IMR-90 (cell line): ENCODE measurements at regions not wholly inside any gene's neighbourhood (a gene's known extent, or its start where the extent isn't known, plus 50 kb on each side); places are given as distances from the start of the nearest gene placed in this dataset.

Experiments
- BHLHE40 ChIP-seq: fragments of 150-350 bp; IDR thresholded peaks from 2 replicates; pipeline ENCODE4 v1.6.1; 2016; ENCODE audit warnings: mild to moderate bottlenecking, low read depth, low read length
- CEBPB ChIP-seq: IDR thresholded peaks from 2 replicates; pipeline ENCODE4 v1.6.1; 2012; ENCODE audit warnings: low read depth, low read length, improper control_type of control experiment
- CHD1 ChIP-seq: IDR thresholded peaks from 2 replicates; pipeline ENCODE4 v1.6.1; 2012; ENCODE audit warnings: low read depth, low read length, improper control_type of control experiment
- MAFK ChIP-seq: IDR thresholded peaks from 2 replicates; pipeline ENCODE4 v1.6.1; 2012; ENCODE audit warnings: low read depth, low read length, improper control_type of control experiment
- MAZ ChIP-seq: IDR thresholded peaks from 2 replicates; pipeline ENCODE4 v1.6.1; 2012; ENCODE audit warnings: low read depth, mild to moderate bottlenecking, low read length, improper control_type of control experiment, moderate library complexity, borderline replicate concordance
- MXI1 ChIP-seq: IDR thresholded peaks from 2 replicates; pipeline ENCODE4 v1.6.1; 2012; ENCODE audit warnings: low read depth, mild to moderate bottlenecking, low read length, moderate library complexity, borderline replicate concordance
- NFE2L2 ChIP-seq: fragments of 150-350 bp; IDR thresholded peaks from 2 replicates; pipeline ENCODE4 v1.6.1; 2016; ENCODE audit warnings: low read depth, mild to moderate bottlenecking, low read length
- POLR2A ChIP-seq: IDR thresholded peaks from 2 replicates; pipeline ENCODE4 v1.6.1; 2012; ENCODE audit warnings: mild to moderate bottlenecking, low read depth, low read length
- RAD21 ChIP-seq: IDR thresholded peaks from 2 replicates; pipeline ENCODE4 v1.6.1; 2012; ENCODE audit warnings: low read length, improper control_type of control experiment
- RCOR1 ChIP-seq: IDR thresholded peaks from 2 replicates; pipeline ENCODE4 v1.6.1; 2012; ENCODE audit warnings: mild to moderate bottlenecking, low read length, improper control_type of control experiment; ENCODE audit not compliant: insufficient replicate concordance
- RFX5 ChIP-seq: IDR thresholded peaks from 2 replicates; pipeline ENCODE4 v1.8.0; 2012; ENCODE audit warnings: low read depth, mild to moderate bottlenecking, low read length, moderate library complexity
- SMC3 ChIP-seq: fragments of 150-350 bp; IDR thresholded peaks from 2 replicates; pipeline ENCODE4 v1.6.1; 2016; ENCODE audit warnings: low read depth, mild to moderate bottlenecking, antibody characterized with exemption, low read length, moderate library complexity
- TF ChIP-seq, protein P1 (sequence below): conservative IDR thresholded peaks from 2 replicates; pipeline ENCODE4 v1.5.1; 2012; ENCODE audit warnings: mild to moderate bottlenecking, low read depth, low read length, improper control_type of control experiment
- TF ChIP-seq, protein P2 (sequence below): fragments of 150-350 bp; IDR thresholded peaks from 2 replicates; pipeline ENCODE4 v1.6.1; 2016; ENCODE audit warnings: low read depth, mild to moderate bottlenecking, low read length, moderate library complexity, borderline replicate concordance

DNA sequence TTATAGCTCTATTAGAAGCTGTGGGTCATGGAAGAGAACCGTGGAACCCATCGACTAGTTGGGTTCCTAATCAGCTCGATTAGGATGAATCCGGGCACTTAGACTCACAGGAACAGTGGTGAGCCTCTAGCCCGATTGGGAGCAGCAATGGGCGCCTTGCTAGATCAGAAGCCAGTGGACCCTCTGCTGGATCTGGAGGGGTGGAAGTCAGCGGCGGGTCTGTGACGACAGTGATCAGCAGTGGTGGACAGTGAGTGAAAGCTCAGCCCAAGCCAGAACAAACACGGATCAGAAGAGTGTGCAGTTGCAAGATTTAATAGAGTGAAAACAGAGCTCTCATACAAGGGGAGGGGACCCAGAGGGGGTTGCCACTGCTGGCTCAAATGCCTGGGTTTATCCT, 1170.2 kb downstream of the OTOL1 start:
- TF ChIP-seq, protein P1, sequence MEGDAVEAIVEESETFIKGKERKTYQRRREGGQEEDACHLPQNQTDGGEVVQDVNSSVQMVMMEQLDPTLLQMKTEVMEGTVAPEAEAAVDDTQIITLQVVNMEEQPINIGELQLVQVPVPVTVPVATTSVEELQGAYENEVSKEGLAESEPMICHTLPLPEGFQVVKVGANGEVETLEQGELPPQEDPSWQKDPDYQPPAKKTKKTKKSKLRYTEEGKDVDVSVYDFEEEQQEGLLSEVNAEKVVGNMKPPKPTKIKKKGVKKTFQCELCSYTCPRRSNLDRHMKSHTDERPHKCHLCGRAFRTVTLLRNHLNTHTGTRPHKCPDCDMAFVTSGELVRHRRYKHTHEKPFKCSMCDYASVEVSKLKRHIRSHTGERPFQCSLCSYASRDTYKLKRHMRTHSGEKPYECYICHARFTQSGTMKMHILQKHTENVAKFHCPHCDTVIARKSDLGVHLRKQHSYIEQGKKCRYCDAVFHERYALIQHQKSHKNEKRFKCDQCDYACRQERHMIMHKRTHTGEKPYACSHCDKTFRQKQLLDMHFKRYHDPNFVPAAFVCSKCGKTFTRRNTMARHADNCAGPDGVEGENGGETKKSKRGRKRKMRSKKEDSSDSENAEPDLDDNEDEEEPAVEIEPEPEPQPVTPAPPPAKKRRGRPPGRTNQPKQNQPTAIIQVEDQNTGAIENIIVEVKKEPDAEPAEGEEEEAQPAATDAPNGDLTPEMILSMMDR = no peak
- TF ChIP-seq CHD1 = no peak
- no peak for TF ChIP-seq POLR2A
- TF ChIP-seq SMC3 = no peak
- no peak for TF ChIP-seq CEBPB
- TF ChIP-seq, protein P2, sequence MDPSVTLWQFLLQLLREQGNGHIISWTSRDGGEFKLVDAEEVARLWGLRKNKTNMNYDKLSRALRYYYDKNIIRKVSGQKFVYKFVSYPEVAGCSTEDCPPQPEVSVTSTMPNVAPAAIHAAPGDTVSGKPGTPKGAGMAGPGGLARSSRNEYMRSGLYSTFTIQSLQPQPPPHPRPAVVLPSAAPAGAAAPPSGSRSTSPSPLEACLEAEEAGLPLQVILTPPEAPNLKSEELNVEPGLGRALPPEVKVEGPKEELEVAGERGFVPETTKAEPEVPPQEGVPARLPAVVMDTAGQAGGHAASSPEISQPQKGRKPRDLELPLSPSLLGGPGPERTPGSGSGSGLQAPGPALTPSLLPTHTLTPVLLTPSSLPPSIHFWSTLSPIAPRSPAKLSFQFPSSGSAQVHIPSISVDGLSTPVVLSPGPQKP = no peak
- no peak for TF ChIP-seq MXI1
- no peak for TF ChIP-seq MAZ
- no peak for TF ChIP-seq RCOR1
- no peak for TF ChIP-seq NFE2L2
- no peak for TF ChIP-seq MAFK
- no peak for TF ChIP-seq RAD21
- no peak for TF ChIP-seq BHLHE40
- TF ChIP-seq RFX5 = no peak
